H1 (cell line): ENCODE measurements at regions not wholly inside any gene's neighbourhood (a gene's known extent, or its start where the extent isn't known, plus 50 kb on each side); places are given as distances from the start of the nearest gene placed in this dataset.

ENCODE experiments used
- CTCF ChIA-PET: fragments of 300-600 bp; sonication (Branson Sonifier 250); formaldehyde crosslinking; loops from one replicate; lab custom pipeline; 2021; ENCODE audit not compliant: partially characterized antibody; lab: Charles Lee
- POLR2A ChIA-PET: fragments of 300-600 bp; sonication (Branson Sonifier 250); formaldehyde crosslinking; loops from one replicate; lab custom pipeline; 2021; ENCODE audit warnings: inconsistent platforms; ENCODE audit not compliant: partially characterized antibody; lab: Charles Lee
- DNase-seq, 2 experiments: peaks; one replicate each; pipeline versions ENCODE4 v3.0.0 to v3.0.0-alpha.2; 2010 to 2022; ENCODE audit warnings: low spot score in 2 of 2, low read depth in 1 of 2, mixed read lengths in 1 of 2
- FAIRE-seq: peaks from 2 replicates; lab custom pipeline; 2011; peaks lifted over from hg19 to GRCh38; lab: Jason Lieb, UNC
- H2AFZ ChIP-seq: 2 replicates; pipeline ENCODE4 v1.8.1; 2012; ENCODE audit warnings: low read length, inconsistent platforms
- H2AK5ac ChIP-seq: 2 replicates; pipeline ENCODE4 v1.6.1; 2013; ENCODE audit warnings: low read depth, low read length
- H2BK120ac ChIP-seq: replicated peaks from 2 replicates; pipeline ENCODE3; 2013; ENCODE audit warnings: low read depth, low read length, inconsistent platforms
- H2BK12ac ChIP-seq: 2 replicates; pipeline ENCODE4 v1.6.1; 2013; ENCODE audit warnings: low read depth, low read length
- H2BK15ac ChIP-seq: 2 replicates; pipeline ENCODE4 v1.6.1; 2013; ENCODE audit warnings: low read length
- H2BK20ac ChIP-seq: 2 replicates; pipeline ENCODE4 v1.6.1; 2013; ENCODE audit warnings: low read length
- H2BK5ac ChIP-seq: 2 replicates; pipeline ENCODE4 v1.6.1; 2013; ENCODE audit warnings: low read depth, low read length
- H3K14ac ChIP-seq: 2 replicates; pipeline ENCODE4 v1.6.1; 2013; ENCODE audit warnings: inconsistent platforms; ENCODE audit not compliant: insufficient read length
- H3K18ac ChIP-seq: 2 replicates; pipeline ENCODE4 v1.6.1; 2013; ENCODE audit warnings: low read length; ENCODE audit errors: extremely low read depth
- H3K23ac ChIP-seq: 2 replicates; pipeline ENCODE4 v1.6.1; 2013; ENCODE audit warnings: inconsistent platforms; ENCODE audit not compliant: insufficient read length
- H3K23me2 ChIP-seq: 2 replicates; pipeline ENCODE4 v1.6.1; 2013; ENCODE audit warnings: low read depth, low read length
- H3K27ac ChIP-seq: 2 replicates; pipeline ENCODE4 v1.6.1; 2011; ENCODE audit warnings: low read depth, low read length, inconsistent platforms
- H3K27me3 ChIP-seq, 4 experiments: replicated peaks in 1 of 4; 1 replicate in 1 of 4; 2 replicates in 3 of 4; pipeline versions ENCODE4 v1.6.1 to v1.8.1; 2011 to 2013; ENCODE audit warnings: low read length in 3 of 4, mild to moderate bottlenecking in 3 of 4, inconsistent platforms in 2 of 4, mixed read lengths in 2 of 4, moderate library complexity in 1 of 4; ENCODE audit not compliant: control insufficient read depth in 3 of 4, insufficient read depth in 3 of 4; ENCODE audit errors: extremely low read depth in 1 of 4
- H3K36me3 ChIP-seq, 4 experiments: 2 replicates each; pipeline versions ENCODE4 v1.6.1 to v1.8.1; 2011 to 2013; ENCODE audit warnings: mild to moderate bottlenecking in 4 of 4, low read length in 3 of 4, moderate library complexity in 2 of 4, control low read depth in 1 of 4, inconsistent platforms in 1 of 4; ENCODE audit not compliant: insufficient read depth in 4 of 4, control insufficient read depth in 2 of 4
- H3K4ac ChIP-seq: replicated peaks from 2 replicates; pipeline ENCODE3; 2013; ENCODE audit warnings: low read length, low read depth, mixed read lengths, inconsistent platforms; ENCODE audit not compliant: insufficient read length
- H3K4me1 ChIP-seq, 4 experiments: replicated peaks in 1 of 4; 1 replicate in 1 of 4; 2 replicates in 3 of 4; pipeline versions ENCODE4 v1.6.1 to v1.8.1; 2011 to 2013; ENCODE audit warnings: low read length in 3 of 4, inconsistent platforms in 2 of 4, mixed read lengths in 1 of 4; ENCODE audit not compliant: insufficient read depth in 4 of 4, control insufficient read depth in 3 of 4
- H3K4me2 ChIP-seq, 2 experiments: 2 replicates each; pipeline versions ENCODE4 v1.6.1 to v1.8.1; 2011 to 2013; ENCODE audit warnings: low read depth in 2 of 2, low read length in 2 of 2, control low read depth in 1 of 2, inconsistent platforms in 1 of 2, mild to moderate bottlenecking in 1 of 2; ENCODE audit not compliant: insufficient read depth in 1 of 2
- H3K4me3 ChIP-seq, 4 experiments: fragments of 200-600, 300-600 bp in 1 of 4; sonication (generic), shearing (Covaris generic), sonication (Bioruptor Twin) in 1 of 4; 2 replicates each; pipeline versions ENCODE4 v1.5.1 to v1.8.1; 2011 to 2016; ENCODE audit warnings: low read length in 4 of 4, low read depth in 3 of 4, control low read depth in 2 of 4, inconsistent platforms in 2 of 4, mild to moderate bottlenecking in 2 of 4, mixed read lengths in 1 of 4, moderate library complexity in 1 of 4; ENCODE audit not compliant: insufficient read depth in 2 of 4; ENCODE audit errors: extremely low read depth in 1 of 4
- H3K56ac ChIP-seq: replicated peaks from 2 replicates; pipeline ENCODE3; 2013; ENCODE audit warnings: low read depth, mild to moderate bottlenecking, mixed read lengths, low read length, inconsistent platforms; ENCODE audit not compliant: insufficient read length
- H3K79me1 ChIP-seq: 2 replicates; pipeline ENCODE4 v1.6.1; 2013; ENCODE audit warnings: low read depth, low read length, control low read depth
- H3K79me2 ChIP-seq, 2 experiments: 2 replicates each; pipeline versions ENCODE4 v1.6.1 to v1.8.1; 2012 to 2013; ENCODE audit warnings: low read length in 2 of 2, mild to moderate bottlenecking in 2 of 2, inconsistent platforms in 1 of 2; ENCODE audit not compliant: insufficient read depth in 2 of 2, control insufficient read depth in 1 of 2
- H3K9ac ChIP-seq, 4 experiments: replicated peaks in 1 of 4; 1 replicate in 1 of 4; 2 replicates in 3 of 4; pipeline versions ENCODE4 v1.6.1 to v1.8.1; 2011 to 2013; ENCODE audit warnings: low read depth in 3 of 4, low read length in 3 of 4, control low read depth in 2 of 4, mild to moderate bottlenecking in 2 of 4, moderate library complexity in 2 of 4, inconsistent platforms in 1 of 4; ENCODE audit errors: extremely low read depth in 1 of 4
- H3K9me3 ChIP-seq, 2 experiments: 2 replicates each; pipeline versions ENCODE4 v1.6.1 to v1.8.1; 2012 to 2013; ENCODE audit warnings: mild to moderate bottlenecking in 2 of 2, moderate library complexity in 2 of 2, control low read depth in 1 of 2, inconsistent platforms in 1 of 2, low read depth in 1 of 2, low read length in 1 of 2, mixed read lengths in 1 of 2; ENCODE audit not compliant: insufficient read depth in 2 of 2
- H4K20me1 ChIP-seq, 2 experiments: replicated peaks in 1 of 2; 2 replicates each; pipeline versions ENCODE3 to v1.8.1; 2011 to 2013; ENCODE audit warnings: inconsistent platforms in 2 of 2, low read length in 2 of 2, mild to moderate bottlenecking in 1 of 2; ENCODE audit not compliant: insufficient read depth in 2 of 2, control insufficient read depth in 1 of 2
- H4K5ac ChIP-seq: 2 replicates; pipeline ENCODE4 v1.6.1; 2013; ENCODE audit warnings: low read length, low read depth, mixed read lengths, inconsistent platforms; ENCODE audit not compliant: insufficient read length
- H4K8ac ChIP-seq: 2 replicates; pipeline ENCODE4 v1.8.0; 2013; ENCODE audit warnings: mild to moderate bottlenecking, moderate library complexity, low read length, inconsistent platforms; ENCODE audit not compliant: insufficient read depth; ENCODE audit errors: extremely low read depth
- H4K91ac ChIP-seq: replicated peaks from 2 replicates; pipeline ENCODE3; 2013; ENCODE audit warnings: low read length, mixed read lengths, inconsistent platforms; ENCODE audit not compliant: insufficient read length
- BRCA1 ChIP-seq: IDR thresholded peaks from 2 replicates; pipeline ENCODE4 v1.6.1; 2012; ENCODE audit warnings: low read depth, low read length, improper control_type of control experiment
- CHD1 ChIP-seq: IDR thresholded peaks from 2 replicates; pipeline ENCODE4 v1.6.1; 2012; ENCODE audit warnings: low read depth, low read length, improper control_type of control experiment
- CREB1 ChIP-seq: IDR thresholded peaks from 2 replicates; pipeline ENCODE4 v1.6.1; 2012; ENCODE audit warnings: inconsistent platforms
- JUN ChIP-seq: IDR thresholded peaks from 2 replicates; pipeline ENCODE4 v1.6.1; 2011; ENCODE audit warnings: low read depth, mild to moderate bottlenecking, improper control_type of control experiment, low read length
- KDM4A ChIP-seq: IDR thresholded peaks from one replicate; pipeline ENCODE4 v1.7.1; 2012; ENCODE audit warnings: low read depth, mild to moderate bottlenecking, moderate library complexity, low read length, inconsistent platforms; ENCODE audit not compliant: severe bottlenecking
- MAFK ChIP-seq: IDR thresholded peaks from 2 replicates; pipeline ENCODE4 v1.6.1; 2012; ENCODE audit warnings: low read depth, mild to moderate bottlenecking, improper control_type of control experiment, low read length
- SP2 ChIP-seq: IDR thresholded peaks from 2 replicates; pipeline ENCODE4 v1.6.1; 2012; ENCODE audit warnings: mild to moderate bottlenecking, low read length, inconsistent platforms
- SRF ChIP-seq: IDR thresholded peaks from 2 replicates; pipeline ENCODE4 v1.6.1; 2011; ENCODE audit warnings: mild to moderate bottlenecking, low read depth, low read length, moderate library complexity
- TCF12 ChIP-seq: IDR thresholded peaks from 2 replicates; pipeline ENCODE4 v1.6.1; 2011; ENCODE audit warnings: low read depth, mild to moderate bottlenecking, low read length
- WGBS, 2 experiments: shearing (Covaris generic) in 1 of 2; methylation state at CpG; one replicate each; pipeline versions ENCODE4 v1.1.6 to v1.1.7; 2013 to 2015; ENCODE audit warnings: low lambda C conversion rate in 2 of 2, mixed read lengths in 2 of 2, inconsistent platforms in 1 of 2, low coverage in 1 of 2, missing lambda C conversion rate in 1 of 2; ENCODE audit not compliant: insufficient replicate concordance in 2 of 2, insufficient coverage in 1 of 2, insufficient read length in 1 of 2; ENCODE audit errors: extremely low coverage in 1 of 2, missing lambda C conversion rate in 1 of 2; 5-methylcytosine and 5-hydroxymethylcytosine counted together

DNA sequence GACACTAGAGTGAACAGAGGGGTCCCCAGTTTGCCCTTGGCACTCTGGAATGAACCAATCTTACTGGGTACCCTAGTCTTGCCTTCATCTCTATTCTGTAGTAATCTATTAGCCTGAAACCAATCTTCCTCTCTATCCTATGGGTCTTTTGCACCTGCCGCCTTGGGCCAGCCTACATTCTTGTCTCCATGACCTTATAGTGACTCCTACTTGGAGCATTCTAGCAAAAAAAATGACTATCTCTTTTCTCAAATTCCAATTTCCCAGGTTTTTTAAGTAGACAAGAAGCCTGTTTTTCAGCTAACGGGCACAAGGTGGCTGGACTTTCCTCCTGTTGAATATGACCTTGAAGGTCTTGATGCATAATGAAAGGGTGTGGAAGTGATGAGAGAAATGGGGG, 568.7 kb downstream of the TRAM1L1 start:
- Histone ChIP-seq H4K8ac (no peak overlapping the region), H2AFZ (no peak overlapping the region), H3K18ac (no peak overlapping the region), H4K91ac (no peak overlapping the region), H2AK5ac (no peak overlapping the region), H3K27me3 (no peaks in the 10 kb centered on the region), H3K4me1 (no peaks in the 10 kb centered on the region; a peak in 2 of 7 replicates), H3K14ac (no peak overlapping the region), H3K36me3 (no peaks in the 10 kb centered on the region), H3K27ac (no peak overlapping the region), H3K9ac (no peak overlapping the region), H3K4me3 (no peak overlapping the region), H3K56ac (no peak overlapping the region), H2BK120ac (no peak overlapping the region), H4K20me1 (no peaks in the 10 kb centered on the region), H3K9me3 (peaks cover 4 to 8% of the 10 kb centered on the region in 2 experiments; a peak in 3 of 4 replicates), H3K23me2 (no peaks in the 10 kb centered on the region), H3K4ac (no peak overlapping the region), H2BK12ac (no peak overlapping the region), H3K4me2 (no peak overlapping the region), H2BK20ac (no peak overlapping the region), H4K5ac (no peak overlapping the region), H3K23ac (no peak overlapping the region), H2BK15ac (no peak overlapping the region), H3K79me1 (no peaks in the 10 kb centered on the region), H3K79me2 (no peaks in the 10 kb centered on the region), H2BK5ac (no peak overlapping the region)
- ChIA-PET CTCF (no interaction called here), POLR2A (no interaction called here)
- FAIRE-seq (no peak), DNase-seq (no peak)
- WGBS, 2 experiments, result 93% methylated on average over 2 of the region's 2 CpGs; no CpG with 5 or more reads in 1 of the 2 experiments
- TF ChIP-seq SRF, result no peak
- TF ChIP-seq TCF12, result no peak
- TF ChIP-seq JUN, result no peak
- no peak for TF ChIP-seq SP2
- no peak for TF ChIP-seq BRCA1
- TF ChIP-seq KDM4A, result no peak
- no peak for TF ChIP-seq MAFK
- no peak for TF ChIP-seq CREB1
- TF ChIP-seq CHD1, result no peak
